Osteocyte (in vitro differentiated cells): ENCODE measurements at regions not wholly inside any gene's neighbourhood (a gene's known extent, or its start where the extent isn't known, plus 50 kb on each side); places are given as distances from the start of the nearest gene placed in this dataset.

Source experiments
- DNase-seq: peaks from one replicate; pipeline ENCODE4 v3.0.0; 2021; ENCODE audit warnings: mixed read lengths; ENCODE audit not compliant: unreplicated experiment; ENCODE audit errors: extremely low spot score
- H3K27ac Mint-ChIP-seq: one replicate; pipeline ENCODE4 v1.8.0; 2021; ENCODE audit warnings: mild to moderate bottlenecking, mixed read lengths; ENCODE audit not compliant: unreplicated experiment
- H3K27me3 Mint-ChIP-seq: one replicate; pipeline ENCODE4 v1.8.0; 2021; ENCODE audit warnings: mixed read lengths; ENCODE audit not compliant: unreplicated experiment
- H3K36me3 Mint-ChIP-seq: one replicate; pipeline ENCODE4 v1.8.0; 2021; ENCODE audit warnings: mixed read lengths; ENCODE audit not compliant: unreplicated experiment
- H3K4me1 Mint-ChIP-seq: one replicate; pipeline ENCODE4 v1.8.0; 2021; ENCODE audit warnings: mixed read lengths; ENCODE audit not compliant: unreplicated experiment
- H3K4me3 Mint-ChIP-seq: one replicate; pipeline ENCODE4 v1.8.0; 2021; ENCODE audit warnings: mild to moderate bottlenecking, moderate library complexity, mixed read lengths; ENCODE audit not compliant: unreplicated experiment
- H3K9me3 Mint-ChIP-seq: one replicate; pipeline ENCODE4 v1.8.0; 2021; ENCODE audit warnings: mixed read lengths; ENCODE audit not compliant: unreplicated experiment
- TF ChIP-seq, protein P1 (sequence below): fragments of 200-600 bp; sonication (generic); IDR thresholded peaks from 2 replicates; pipeline ENCODE4 v1.5.0; 2021; ENCODE audit warnings: antibody characterized with exemption, mild to moderate bottlenecking, moderate library complexity

GRCh38 chr6:167424700-167425099 lies 99.8 kb downstream of the TTLL2 start:
- no peak overlapping the region for H3K4me3 Mint-ChIP-seq
- no peaks in the 10 kb centered on the region for H3K4me1 Mint-ChIP-seq
- H3K27ac Mint-ChIP-seq = no peak overlapping the region

GRCh38 chr6:167426084-167426483 lies 101.2 kb downstream of the TTLL2 start:
- peaks cover 25% of the 10 kb centered on the region for H3K27me3 Mint-ChIP-seq
- no peak overlapping the region for H3K27ac Mint-ChIP-seq
- H3K9me3 Mint-ChIP-seq = peaks cover 4% of the 10 kb centered on the region
- no peaks in the 10 kb centered on the region for H3K36me3 Mint-ChIP-seq
- no peak overlapping the region for H3K4me3 Mint-ChIP-seq
- TF ChIP-seq, protein P1, sequence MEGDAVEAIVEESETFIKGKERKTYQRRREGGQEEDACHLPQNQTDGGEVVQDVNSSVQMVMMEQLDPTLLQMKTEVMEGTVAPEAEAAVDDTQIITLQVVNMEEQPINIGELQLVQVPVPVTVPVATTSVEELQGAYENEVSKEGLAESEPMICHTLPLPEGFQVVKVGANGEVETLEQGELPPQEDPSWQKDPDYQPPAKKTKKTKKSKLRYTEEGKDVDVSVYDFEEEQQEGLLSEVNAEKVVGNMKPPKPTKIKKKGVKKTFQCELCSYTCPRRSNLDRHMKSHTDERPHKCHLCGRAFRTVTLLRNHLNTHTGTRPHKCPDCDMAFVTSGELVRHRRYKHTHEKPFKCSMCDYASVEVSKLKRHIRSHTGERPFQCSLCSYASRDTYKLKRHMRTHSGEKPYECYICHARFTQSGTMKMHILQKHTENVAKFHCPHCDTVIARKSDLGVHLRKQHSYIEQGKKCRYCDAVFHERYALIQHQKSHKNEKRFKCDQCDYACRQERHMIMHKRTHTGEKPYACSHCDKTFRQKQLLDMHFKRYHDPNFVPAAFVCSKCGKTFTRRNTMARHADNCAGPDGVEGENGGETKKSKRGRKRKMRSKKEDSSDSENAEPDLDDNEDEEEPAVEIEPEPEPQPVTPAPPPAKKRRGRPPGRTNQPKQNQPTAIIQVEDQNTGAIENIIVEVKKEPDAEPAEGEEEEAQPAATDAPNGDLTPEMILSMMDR = no peak
- no peak for DNase-seq
- H3K4me1 Mint-ChIP-seq = no peaks in the 10 kb centered on the region

More at GRCh38 chr6:167424700-167425099, 99.8 kb downstream of the TTLL2 start:
- Mint-ChIP-seq H3K36me3 (no peaks in the 10 kb centered on the region), H3K27me3 (peaks cover 24% of the 10 kb centered on the region), H3K9me3 (no peaks in the 10 kb centered on the region)
- peak; percentile 67 for DNase-seq
- TF ChIP-seq, protein P1 = no peak

- H3K27ac Mint-ChIP-seq = no peak overlapping the region
- no peaks in the 10 kb centered on the region for H3K36me3 Mint-ChIP-seq
- peaks cover 4% of the 10 kb centered on the region for H3K9me3 Mint-ChIP-seq
- TF ChIP-seq, protein P1 = no peak
- peaks cover 26% of the 10 kb centered on the region for H3K27me3 Mint-ChIP-seq
- no peaks in the 10 kb centered on the region for H3K4me1 Mint-ChIP-seq
- DNase-seq = no peak
- H3K4me3 Mint-ChIP-seq = no peak overlapping the region
Measured at GRCh38 chr6:167426651-167427050, 101.8 kb downstream of the TTLL2 start.

GRCh38 chr6:167428664-167429333 lies 103.9 kb downstream of the TTLL2 start:
- no peak overlapping the region for H3K4me3 Mint-ChIP-seq
- H3K36me3 Mint-ChIP-seq = no peaks in the 10 kb centered on the region
- DNase-seq = peak; percentile 57
- H3K4me1 Mint-ChIP-seq = no peaks in the 10 kb centered on the region
- H3K9me3 Mint-ChIP-seq = peaks cover 4% of the 10 kb centered on the region
- peaks cover 28% of the 10 kb centered on the region for H3K27me3 Mint-ChIP-seq
- H3K27ac Mint-ChIP-seq = no peak overlapping the region
- TF ChIP-seq, protein P1 = no peak

- H3K4me1 Mint-ChIP-seq = no peaks in the 10 kb centered on the region
- TF ChIP-seq, protein P1 = no peak
- no peaks in the 10 kb centered on the region for H3K36me3 Mint-ChIP-seq
- peaks cover 28% of the 10 kb centered on the region for H3K27me3 Mint-ChIP-seq
- no peak overlapping the region for H3K4me3 Mint-ChIP-seq
- peaks cover 4% of the 10 kb centered on the region for H3K9me3 Mint-ChIP-seq
- no peak overlapping the region for H3K27ac Mint-ChIP-seq
- DNase-seq = no peak
Measured at GRCh38 chr6:167429353-167429752, 104.5 kb downstream of the TTLL2 start.
